ENCODE measurements at regions not wholly inside any gene's neighbourhood (a gene's known extent, or its start where the extent isn't known, plus 50 kb on each side); places are given as distances from the start of the nearest gene placed in this dataset.
"Not testable (repeated sequence)": the region's sequence is repeated elsewhere in the genome, so short reads cannot be mapped to it uniquely, and the experiment has no call there.

DNA sequence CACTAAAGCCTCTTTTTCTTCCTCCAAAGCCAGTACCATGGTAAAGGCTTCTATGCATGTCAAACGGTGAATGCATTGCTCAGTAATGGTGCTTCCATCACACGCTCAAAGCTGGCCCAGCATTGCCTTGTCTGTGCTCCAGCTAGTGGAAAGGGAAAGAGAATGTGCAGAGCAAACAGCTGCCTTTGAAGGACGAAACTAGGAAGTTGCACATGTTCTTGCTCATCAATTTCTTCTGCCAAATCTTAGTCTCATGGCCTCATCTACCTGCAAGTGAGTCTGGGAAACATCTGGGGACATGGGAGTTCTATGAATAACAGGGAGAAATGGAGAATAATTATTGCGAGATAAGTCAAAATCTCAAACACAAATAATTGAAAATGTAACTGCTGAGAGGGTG, 216.5 kb upstream of the SSTR4 start:
- no peak for DNase-seq (ENCODE audit: low read depth in 3 of 3)

DNA sequence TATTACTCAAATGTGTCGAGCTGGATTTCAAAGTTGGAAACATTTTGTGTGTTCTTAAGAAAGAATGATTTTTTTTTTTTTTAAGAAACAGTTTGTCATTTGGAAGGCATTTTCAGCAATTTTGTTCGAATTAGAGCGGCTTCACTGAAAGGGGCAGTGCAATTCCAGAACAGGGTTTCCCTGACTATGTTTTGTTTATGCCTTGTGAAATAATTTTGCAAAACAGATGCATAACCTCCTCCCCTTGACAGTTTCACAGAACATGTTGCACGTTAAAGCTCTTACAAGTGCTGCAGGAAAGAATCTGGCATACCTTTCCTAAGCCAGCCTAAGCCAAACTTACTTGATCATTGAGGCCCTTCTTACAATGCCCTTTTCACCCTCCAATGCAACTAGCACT, 216.0 kb upstream of the SSTR4 start:
- DNase-seq (ENCODE audit: low read depth in 3 of 3): no peak

DNA sequence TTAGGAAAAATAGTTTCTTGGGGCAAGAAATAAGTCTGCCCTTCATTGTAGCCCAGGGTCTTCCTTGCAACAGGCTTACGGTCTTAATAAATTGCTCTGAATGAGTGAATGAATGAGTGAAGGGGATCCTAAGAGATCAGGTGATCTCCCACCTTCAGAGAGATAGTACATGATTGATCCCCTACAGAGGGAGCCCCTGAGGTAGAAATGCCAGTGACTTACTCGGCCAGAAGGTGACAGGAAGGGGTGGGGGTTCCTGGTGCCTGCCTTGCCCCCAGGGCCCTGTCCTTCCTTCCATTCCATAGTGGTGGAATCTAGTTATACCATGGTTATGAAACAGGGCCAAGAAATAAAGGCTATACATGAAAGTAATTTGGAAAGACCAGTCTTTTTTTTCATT, 215.3 kb upstream of the SSTR4 start:
- DNase-seq (ENCODE audit: low read depth in 3 of 3): no peak

DNA sequence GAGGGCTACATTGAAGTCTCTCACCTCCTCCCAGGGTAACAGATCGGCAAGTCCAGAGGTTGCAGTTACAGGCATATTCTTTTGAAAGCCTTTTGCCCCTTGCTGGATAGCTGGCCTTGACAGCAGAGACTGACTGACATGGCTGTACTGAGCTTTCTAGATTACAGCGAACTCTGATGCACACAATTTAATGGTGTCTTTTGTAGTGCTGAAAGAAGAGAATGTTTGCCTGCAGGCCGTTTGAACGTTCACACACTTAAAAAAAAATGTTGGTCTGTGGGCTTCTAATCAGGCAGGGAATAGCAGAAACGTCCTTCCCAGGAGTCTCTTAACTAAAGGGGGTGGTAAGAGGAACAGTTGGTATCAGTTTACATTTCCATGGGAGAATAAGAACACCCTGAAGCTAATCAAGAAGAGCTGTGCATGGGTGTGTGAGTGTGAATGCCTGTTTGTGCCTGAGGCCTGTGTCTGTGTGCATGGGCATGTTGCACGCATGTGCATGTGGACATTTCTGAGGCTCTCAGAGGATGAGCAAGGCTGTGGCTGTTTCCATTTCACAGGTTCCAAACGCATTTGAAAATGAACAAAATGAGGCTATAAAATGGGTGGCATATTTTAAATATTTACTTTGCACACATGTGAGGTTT, 213.9 kb upstream of the SSTR4 start:
- DNase-seq (ENCODE audit: low read depth in 3 of 3): no peak

DNA sequence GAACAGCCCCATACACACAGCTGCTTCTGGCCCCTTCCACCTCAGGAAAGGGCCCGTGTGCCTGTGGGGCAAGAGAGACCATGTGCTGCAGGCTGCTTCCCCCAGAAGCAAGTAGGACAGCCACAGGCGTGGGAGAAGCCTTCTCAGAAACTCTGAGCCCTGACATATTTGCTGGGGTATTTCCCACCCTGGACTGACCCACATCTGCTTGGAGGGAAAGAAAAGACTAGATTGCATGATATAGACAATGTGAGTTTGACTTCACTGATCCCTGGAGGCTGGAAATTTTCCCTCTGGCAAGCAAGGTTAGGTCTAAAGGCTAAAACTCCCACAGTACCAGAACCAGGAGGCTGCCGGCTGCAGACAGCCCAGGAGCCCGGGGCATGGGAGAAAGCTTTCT, 213.3 kb upstream of the SSTR4 start:
- no peak for DNase-seq (ENCODE audit: low read depth in 3 of 3)

DNA sequence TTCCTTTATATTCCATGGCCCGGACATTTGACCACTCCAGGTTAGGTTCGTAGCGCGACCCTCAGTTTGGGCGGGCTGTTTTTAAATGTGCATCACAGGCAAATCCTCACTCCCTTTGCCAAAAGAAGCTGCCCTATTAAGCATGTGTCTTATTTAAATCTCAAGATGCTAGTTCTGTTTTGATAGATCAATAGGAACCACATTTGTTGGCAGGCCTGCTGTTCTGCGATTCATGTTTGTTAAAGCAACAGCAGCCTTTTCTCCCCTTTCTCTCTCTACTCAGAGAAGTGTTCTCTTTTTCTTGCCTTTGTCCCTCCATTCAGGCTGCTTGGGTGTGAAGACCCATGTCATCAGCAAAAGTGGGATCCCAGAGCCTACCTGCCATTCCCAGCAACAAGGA, 212.0 kb upstream of the SSTR4 start:
- no peak for DNase-seq (ENCODE audit: low read depth in 3 of 3)

DNA sequence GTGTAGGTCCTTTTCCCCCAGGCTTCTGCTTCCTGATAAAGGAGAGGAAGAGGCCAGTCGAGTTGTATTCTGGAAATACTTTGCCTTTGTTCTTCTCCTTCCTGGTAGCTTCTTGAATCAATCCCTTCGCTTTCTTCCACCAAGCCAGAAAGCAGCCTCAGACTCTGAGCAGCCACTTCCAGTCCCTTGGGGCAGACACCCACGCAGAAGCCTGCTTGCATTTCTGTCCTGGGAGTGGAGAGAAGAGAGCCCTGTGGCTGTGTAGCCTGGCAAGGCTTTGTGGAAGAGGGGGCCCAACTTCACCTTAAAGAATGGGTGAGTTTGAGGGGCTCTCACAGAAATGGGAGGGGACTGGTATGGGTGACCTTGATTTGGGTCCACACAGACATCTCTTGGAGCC, 211.0 kb upstream of the SSTR4 start:
- no peak for DNase-seq (ENCODE audit: low read depth in 3 of 3)

DNA sequence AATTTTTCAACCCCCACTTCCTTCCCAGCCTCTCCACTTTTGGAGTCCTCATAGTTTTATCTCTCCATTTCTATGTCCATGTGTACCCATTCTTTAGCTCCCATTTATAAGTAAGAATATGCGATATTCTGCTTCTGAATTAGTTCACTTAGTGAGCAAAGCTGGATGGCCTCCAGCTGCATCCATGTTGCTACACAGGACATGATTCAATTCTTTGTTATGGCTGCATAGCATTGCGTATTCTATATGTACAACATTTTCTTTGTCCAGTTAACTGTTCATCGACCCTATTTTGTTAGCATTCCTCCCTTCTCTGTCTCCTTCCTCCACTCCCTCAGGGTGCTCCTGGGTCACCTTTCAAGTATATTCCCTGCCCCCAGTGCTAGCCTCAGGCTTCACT, 210.0 kb upstream of the SSTR4 start:
- DNase-seq (ENCODE audit: low read depth in 3 of 3): no peak

DNA sequence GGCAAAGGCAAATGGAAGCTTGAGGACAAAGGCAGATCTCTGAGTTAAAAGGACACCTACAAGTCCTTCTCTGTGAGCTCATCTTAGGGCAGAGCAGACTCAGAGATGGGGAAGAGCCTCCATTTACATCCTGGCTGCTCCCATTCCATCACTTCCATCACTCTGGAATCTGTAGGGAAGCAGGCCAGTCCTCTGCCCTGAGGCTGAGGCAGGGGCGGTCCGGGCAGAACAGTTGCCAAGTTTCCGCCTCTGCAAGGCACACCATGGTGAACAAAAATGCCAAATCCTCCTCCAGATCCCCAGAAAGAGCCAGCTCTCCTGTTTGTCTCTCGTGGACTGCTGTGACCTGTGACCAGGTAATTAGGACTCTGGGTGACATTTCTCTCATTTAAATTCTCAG, 209.6 kb upstream of the SSTR4 start:
- DNase-seq (ENCODE audit: low read depth in 3 of 3): no peak

DNA sequence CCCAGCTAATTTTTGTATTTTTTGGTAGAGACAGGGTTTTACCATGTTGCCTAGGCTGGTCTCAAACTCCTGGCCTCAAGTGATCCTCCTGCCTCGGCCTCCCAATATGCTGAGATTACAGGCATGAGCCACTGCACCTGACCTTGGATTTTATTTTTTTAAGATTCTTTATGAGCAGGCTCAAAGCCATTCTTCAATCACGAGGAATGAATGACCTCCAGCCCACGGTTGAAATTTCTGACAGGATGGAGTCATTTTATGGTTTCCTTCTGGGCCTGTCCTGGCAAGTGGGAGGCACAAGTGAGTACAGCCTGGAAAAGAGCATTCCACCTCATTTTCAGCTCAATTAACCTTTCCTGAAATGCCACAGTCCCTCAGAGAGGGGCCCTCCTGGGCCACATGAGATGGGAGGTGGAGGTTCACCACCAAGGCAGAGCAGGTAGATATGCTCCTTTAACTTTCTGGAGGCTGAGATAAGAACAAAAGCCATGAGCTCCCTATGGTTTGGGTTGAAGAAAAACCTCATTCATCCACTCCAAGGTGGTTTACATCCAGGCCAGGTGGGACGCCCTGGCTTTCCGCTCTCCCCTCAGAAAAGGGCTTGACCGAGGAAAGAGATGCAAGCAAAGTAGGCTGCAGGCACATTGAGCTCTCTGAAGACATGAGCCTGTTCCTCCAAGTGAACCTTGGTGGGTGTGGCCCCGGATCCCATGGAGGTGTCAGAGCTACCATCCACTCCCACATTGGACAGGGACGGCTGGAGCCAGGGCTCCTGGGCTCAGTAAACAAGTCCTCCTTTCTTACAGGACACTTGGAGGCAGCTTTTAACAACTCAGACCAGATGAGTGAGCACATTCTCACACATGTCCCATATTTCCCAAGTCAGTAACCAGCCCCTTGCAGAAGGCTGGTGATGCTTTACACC, 208.5 kb upstream of the SSTR4 start:
- no peak for DNase-seq (ENCODE audit: low read depth in 3 of 3)

DNA sequence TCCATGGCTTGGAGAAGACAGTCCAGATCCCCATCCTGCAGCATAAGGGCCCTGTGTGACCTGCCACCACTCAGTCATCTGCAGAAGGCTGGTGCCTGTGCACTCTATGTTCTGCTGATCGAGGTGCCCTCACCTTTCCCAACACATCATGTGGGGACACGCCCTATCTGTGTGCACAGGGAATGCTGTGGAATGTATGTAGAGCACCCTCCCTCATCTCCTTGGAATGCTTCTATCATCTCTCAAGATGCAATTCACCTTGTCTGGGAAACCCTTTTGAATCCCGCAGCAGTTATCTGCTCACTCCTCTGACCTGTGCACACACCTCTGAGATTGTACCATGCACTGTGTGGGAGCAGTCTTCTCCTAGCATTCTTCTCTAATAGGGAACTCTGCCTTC, 207.2 kb upstream of the SSTR4 start:
- DNase-seq (ENCODE audit: low read depth in 3 of 3): no peak

DNA sequence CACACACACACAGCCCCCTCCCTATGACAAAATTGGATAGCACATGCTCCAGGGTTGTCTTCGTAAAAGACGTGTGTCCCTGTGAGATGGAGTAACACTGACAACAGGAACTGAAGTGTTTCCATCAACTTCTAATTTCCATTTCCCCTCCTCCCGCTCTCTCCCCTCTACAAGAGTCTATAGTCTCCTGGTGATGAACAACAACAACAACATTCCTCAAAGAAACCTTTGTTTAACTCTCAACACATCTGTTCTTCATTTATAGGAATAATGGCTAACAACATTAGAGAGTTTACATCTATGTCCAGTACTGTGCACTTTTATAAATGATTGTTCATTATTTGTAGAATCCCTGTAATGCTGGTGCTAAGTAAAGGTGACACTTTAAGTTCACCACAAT, 205.8 kb upstream of the SSTR4 start:
- DNase-seq (ENCODE audit: low read depth in 3 of 3): no peak

DNA sequence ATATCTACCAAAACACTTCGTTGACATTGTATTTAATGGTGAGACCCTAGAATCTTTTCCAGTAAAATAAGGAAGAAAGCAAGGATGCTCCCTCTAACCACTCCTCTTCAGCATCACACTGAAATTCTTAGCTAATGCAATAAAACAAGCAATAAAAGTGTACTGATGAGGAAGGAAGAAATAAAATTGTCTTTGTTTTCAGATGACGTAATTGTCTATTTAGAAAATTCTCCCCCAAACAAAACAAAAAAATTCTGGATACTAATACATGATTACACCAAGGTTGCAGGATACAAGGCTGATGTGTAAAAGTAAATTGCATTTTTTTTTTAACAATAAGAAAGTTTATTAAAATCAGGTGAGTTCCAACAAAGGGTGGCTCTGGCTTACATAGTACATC, 205.0 kb upstream of the SSTR4 start:
- DNase-seq (ENCODE audit: low read depth in 3 of 3): no peak

DNA sequence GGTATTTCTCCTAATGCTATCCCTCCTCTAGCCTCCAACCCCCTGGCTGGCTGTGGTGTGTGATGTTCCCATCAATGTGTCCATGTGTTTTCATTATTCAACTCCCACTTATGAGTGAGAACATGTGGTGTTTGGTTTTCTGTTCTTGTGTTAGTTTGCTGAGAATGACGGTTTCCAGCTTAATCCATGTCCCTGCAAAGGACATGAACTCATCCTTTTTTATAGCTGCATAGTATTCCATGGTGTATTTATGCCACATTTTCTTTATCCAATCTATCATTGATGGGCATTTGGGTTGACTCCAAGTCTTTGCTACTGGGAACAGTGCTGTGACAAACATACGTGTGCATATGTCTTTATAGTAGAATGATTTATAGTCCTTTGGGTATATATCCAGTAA, 204.4 kb upstream of the SSTR4 start:
- not testable (repeated sequence) for DNase-seq (ENCODE audit: low read depth in 3 of 3)

DNA sequence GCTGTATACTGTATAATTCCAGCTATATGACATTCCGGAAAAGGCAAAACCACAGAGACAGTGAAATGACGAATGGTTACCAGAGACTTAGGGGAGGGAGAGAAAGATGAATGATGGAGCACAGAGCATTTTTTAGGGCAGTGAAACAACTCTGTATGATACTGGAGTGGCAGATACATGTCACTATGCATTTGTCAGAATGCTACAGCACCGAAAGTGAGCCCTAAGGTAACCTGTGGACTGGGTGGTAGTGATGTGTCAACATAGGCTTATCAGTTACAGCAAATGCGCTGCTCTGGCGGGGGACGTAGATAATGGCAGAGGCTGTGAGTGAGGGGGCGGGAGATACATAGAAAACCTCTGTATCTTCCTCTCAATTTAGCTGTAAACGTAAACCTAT, 201.3 kb upstream of the SSTR4 start:
- no peak for DNase-seq (ENCODE audit: low read depth in 3 of 3)

DNA sequence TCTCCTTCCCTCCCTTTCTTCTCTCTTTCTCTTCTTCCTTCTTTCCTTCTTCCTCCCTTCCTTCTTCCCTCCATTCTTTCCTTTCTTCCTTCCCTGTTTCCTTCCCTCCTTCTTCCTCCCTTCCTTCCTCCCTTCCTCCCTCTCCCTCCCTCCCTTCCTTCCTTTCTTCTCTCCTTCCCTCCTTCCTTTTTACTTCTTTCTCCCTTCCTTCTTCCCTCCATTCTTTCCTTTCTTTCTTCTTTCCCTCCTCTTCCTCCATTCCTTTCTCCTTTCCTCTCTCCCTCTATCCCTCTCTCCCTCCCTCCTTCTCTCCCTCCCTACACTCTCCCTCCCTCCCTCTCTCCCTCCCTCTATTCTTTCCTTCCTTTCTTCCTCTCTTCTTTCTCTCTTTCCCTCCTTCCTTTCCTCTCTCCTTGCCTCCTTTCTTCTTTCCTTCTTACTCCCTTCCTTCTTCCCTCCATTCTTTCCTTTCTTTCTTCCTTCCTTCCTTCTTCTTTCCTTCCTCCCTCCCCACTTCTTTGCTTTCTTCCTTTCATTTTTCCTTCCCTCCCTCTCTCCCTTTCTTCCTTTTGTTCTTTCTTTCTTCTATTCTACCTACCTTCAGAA, 200.4 kb upstream of the SSTR4 start:
- DNase-seq (ENCODE audit: low read depth in 3 of 3): no peak

DNA sequence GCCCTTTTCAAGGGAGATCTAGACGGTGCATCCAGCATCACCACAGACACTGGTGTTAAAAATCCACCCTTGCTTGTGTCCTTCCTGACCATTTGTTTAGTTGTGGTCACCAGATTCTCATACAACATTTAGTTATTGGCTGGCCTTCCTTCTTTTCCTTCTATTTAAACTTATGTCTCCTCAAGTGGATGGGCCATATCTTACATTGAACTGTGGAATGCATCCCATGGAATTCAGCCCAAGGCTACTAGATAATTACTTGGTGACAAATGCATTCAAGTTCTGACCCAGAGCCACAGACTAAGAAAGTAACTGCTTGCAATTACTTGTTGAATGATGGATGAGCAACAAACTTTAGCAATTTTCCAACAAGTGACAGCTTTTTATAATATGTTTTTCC, 198.9 kb upstream of the SSTR4 start:
- no peak for DNase-seq (ENCODE audit: low read depth in 3 of 3)

DNA sequence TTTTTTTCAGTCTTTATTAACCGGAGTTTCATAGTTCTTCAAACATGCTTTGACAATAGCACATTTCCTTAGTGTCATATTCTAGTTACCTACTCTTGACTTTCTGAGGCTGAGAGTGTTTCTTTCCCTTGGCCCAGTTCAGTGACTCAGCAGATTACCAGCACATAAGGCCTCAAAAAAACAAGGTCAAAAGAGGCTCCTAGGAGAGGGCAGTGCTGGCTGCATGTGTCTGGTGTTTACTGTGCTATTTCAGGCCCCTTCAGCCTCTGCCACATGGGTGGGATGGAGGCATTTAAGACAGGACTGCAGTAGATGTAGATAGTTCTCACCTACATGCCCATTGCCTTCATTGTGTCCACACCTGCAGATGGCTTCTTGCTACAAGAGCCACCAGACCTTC, 198.2 kb upstream of the SSTR4 start:
- DNase-seq (ENCODE audit: low read depth in 3 of 3): no peak

DNA sequence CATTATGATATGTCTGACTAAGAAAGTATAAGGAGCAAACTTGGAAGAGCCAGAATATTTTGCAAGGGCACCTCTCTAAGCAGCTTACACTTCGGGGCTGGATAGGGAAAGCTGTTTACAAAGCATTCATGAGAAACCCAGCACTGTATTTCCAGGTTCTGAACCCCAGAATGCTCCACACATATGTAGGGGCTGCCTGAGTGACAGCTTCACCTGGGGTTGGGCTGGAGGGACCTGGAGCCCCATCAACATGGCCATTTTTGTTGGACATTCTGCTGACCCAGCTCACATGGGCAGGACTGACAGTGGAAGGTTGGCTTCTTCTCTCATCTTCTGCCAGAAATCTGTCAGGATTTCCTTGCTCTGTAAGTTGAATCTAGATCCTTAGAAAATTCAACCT, 197.1 kb upstream of the SSTR4 start:
- no peak for DNase-seq (ENCODE audit: low read depth in 3 of 3)

DNA sequence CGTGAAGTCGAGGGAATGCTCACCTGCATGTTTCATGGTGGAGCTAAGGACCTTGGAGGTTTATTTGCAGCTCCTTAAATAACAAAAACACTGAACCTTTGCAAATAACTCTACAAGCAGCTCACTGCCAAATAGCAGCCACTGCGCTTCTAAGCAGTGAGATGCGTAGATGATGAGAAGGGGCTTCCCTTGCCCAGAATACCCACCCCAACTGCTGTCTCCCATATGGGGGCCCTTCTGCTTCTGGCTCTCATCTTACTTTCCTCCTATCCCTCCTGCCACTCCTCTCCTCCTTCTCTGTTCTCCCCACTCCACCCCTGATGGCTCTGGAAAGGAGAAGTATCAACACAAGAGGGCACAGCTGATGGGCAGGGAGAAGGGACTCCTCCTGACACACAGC, 193.3 kb upstream of the SSTR4 start:
- no peak for DNase-seq (ENCODE audit: low read depth in 3 of 3)

DNA sequence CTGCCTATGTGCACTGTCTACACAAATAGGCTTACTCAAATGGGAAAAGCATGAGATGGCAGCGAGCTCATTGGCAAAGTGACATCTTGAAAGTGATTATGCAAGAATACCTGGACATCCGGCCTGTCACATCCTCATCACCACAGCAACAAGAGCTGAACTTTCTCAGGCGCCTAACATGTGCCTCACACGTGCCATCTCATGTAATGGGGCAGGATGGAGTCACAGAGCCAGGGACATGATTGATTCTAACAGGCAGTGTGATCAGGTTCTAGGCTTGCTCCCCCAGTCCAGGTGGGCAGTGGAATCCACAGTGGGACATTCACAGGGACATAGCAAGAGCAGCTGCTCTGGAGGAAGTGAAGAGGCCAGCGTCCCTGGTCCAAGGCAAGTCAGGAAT, 192.3 kb upstream of the SSTR4 start:
- no peak for DNase-seq (ENCODE audit: low read depth in 3 of 3)

DNA sequence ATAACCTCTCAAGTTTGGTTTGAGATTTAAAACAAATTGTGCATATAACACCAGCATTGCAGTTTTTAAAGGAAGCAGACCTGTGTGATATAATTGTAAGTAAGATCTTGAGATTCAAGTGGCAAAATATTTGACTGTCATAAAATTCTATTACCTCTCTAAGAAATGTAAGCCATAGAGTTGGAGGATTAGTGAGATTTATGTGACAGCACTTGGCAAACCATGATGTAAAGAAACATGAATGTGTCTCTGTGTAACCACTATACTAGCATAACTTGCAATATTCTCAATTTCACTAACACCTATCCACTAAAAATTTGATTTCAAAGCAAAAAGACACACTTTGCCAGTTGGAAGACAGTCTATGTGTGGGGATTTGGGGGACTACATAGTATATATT, 190.2 kb upstream of the SSTR4 start:
- DNase-seq (ENCODE audit: low read depth in 3 of 3): no peak

DNA sequence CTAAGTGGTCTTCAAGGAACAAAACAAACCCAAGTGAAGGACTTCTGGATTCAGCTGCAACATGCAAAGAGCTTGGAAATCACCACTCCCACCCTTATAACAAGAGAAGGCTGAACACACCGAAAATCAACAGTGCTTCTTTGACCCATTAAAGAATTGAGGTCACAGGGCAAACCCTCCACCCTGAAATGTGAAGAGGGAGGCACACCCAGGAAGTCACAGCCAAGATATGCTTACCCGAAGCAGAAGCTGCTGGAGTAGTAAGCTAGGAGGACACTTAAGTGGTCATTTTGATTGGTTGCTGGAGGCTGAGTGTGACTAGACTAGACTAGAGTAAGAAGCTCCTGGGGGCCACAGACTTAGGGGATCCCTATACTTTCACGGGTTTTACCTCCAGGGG, 188.2 kb upstream of the SSTR4 start:
- DNase-seq (ENCODE audit: low read depth in 3 of 3): no peak

All from stimulated activated CD4-positive, alpha-beta T cell treated with anti-CD3 and anti-CD28 coated beads, TNF-alpha, amount 100 ng/mL, for 24 hours (primary cell).